Fibroblast of lung (primary cell): ENCODE measurements at regions not wholly inside any gene's neighbourhood (a gene's known extent, or its start where the extent isn't known, plus 50 kb on each side); places are given as distances from the start of the nearest gene placed in this dataset.

Experiments used
- DNase-seq, 2 donors: peaks; one replicate each; pipeline versions ENCODE4 v3.0.0 to v3.0.0-alpha.2; 2010; ENCODE audit warnings: low read depth in 2 of 2
- H2AFZ ChIP-seq: 2 replicates; pipeline ENCODE4 v1.5.1; 2012; ENCODE audit warnings: low read length, control low read depth, inconsistent platforms
- H3K27ac ChIP-seq: 2 replicates; pipeline ENCODE4 v1.5.1; 2011; ENCODE audit warnings: low read length, control low read depth; ENCODE audit not compliant: insufficient read depth
- H3K27me3 ChIP-seq: 2 replicates; pipeline ENCODE4 v1.5.1; 2011; ENCODE audit warnings: mild to moderate bottlenecking, low read length; ENCODE audit not compliant: control insufficient read depth, insufficient read depth
- H3K36me3 ChIP-seq: 2 replicates; pipeline ENCODE4 v1.5.1; 2011; ENCODE audit warnings: low read length; ENCODE audit not compliant: control insufficient read depth, insufficient read depth
- H3K4me1 ChIP-seq: 2 replicates; pipeline ENCODE4 v1.5.1; 2011; ENCODE audit warnings: low read length; ENCODE audit not compliant: control insufficient read depth, insufficient read depth; ENCODE audit errors: extremely low read depth
- H3K4me2 ChIP-seq: 2 replicates; pipeline ENCODE4 v1.5.1; 2011; ENCODE audit warnings: low read length, control low read depth; ENCODE audit not compliant: insufficient read depth; ENCODE audit errors: extremely low read depth
- H3K4me3 ChIP-seq, 4 experiments: fragments of 200-600 bp in 1 of 4; sonication (generic) in 1 of 4; replicated peaks in 1 of 4; 2 replicates each; pipeline ENCODE4 v1.5.1; 2011 to 2016; ENCODE audit warnings: low read length in 4 of 4, low read depth in 3 of 4, mild to moderate bottlenecking in 3 of 4, control low read depth in 2 of 4, inconsistent platforms in 1 of 4, mixed read lengths in 1 of 4; ENCODE audit not compliant: insufficient read depth in 1 of 4; ENCODE audit errors: control extremely low read depth in 1 of 4
- H3K79me2 ChIP-seq: 2 replicates; pipeline ENCODE4 v1.5.1; 2012; ENCODE audit warnings: mild to moderate bottlenecking, low read length, inconsistent platforms; ENCODE audit not compliant: control insufficient read depth, insufficient read depth
- H3K9ac ChIP-seq: 2 replicates; pipeline ENCODE4 v1.5.1; 2011; ENCODE audit warnings: mild to moderate bottlenecking, low read length, control low read depth; ENCODE audit not compliant: insufficient read depth
- H3K9me3 ChIP-seq: 2 replicates; pipeline ENCODE4 v1.5.1; 2012; ENCODE audit warnings: low read depth, low read length; ENCODE audit not compliant: control insufficient read depth, insufficient read depth
- H4K20me1 ChIP-seq: 2 replicates; pipeline ENCODE4 v1.5.1; 2011; ENCODE audit warnings: low read length; ENCODE audit not compliant: control insufficient read depth, insufficient read depth; ENCODE audit errors: extremely low read depth
- EZH2 ChIP-seq: IDR thresholded peaks from 2 replicates; pipeline ENCODE4 v1.5.1; 2012; ENCODE audit warnings: low read length, control low read depth, mild to moderate bottlenecking; ENCODE audit errors: missing control alignments
- TF ChIP-seq, protein P1 (sequence below), 2 donors: IDR thresholded peaks in 1 of 2; conservative IDR thresholded peaks in 1 of 2; 1 replicate in 1 of 2; 2 replicates in 1 of 2; pipeline ENCODE4 v1.5.1; 2011 to 2012; ENCODE audit warnings: low read length in 2 of 2, control low read depth in 1 of 2, inconsistent platforms in 1 of 2, low read depth in 1 of 2, mild to moderate bottlenecking in 1 of 2

DNA sequence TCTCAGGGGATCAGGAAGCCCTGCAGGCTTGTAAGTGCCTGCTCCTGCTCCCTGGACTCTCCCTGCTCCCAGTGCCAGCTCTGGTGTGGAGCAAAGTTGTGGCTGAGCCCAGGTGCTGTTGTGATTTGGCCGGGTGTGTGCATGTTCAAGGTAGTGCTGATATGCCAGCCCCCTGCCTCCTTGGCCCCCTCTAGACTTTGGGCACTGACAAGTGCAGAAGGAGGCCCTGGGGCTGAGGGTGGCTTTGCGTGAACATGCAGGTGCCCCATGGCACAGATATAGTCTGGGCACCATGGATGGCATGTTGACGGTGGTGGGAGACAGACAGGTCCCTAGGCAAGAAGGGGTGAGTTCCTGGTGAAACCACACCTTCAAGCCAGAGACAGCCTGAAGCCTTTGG lies 441.6 kb upstream of the CDH8 start:
- no peak overlapping the region for H2AFZ ChIP-seq
- H3K9me3 ChIP-seq, result no peaks in the 10 kb centered on the region
- TF ChIP-seq, protein P1, sequence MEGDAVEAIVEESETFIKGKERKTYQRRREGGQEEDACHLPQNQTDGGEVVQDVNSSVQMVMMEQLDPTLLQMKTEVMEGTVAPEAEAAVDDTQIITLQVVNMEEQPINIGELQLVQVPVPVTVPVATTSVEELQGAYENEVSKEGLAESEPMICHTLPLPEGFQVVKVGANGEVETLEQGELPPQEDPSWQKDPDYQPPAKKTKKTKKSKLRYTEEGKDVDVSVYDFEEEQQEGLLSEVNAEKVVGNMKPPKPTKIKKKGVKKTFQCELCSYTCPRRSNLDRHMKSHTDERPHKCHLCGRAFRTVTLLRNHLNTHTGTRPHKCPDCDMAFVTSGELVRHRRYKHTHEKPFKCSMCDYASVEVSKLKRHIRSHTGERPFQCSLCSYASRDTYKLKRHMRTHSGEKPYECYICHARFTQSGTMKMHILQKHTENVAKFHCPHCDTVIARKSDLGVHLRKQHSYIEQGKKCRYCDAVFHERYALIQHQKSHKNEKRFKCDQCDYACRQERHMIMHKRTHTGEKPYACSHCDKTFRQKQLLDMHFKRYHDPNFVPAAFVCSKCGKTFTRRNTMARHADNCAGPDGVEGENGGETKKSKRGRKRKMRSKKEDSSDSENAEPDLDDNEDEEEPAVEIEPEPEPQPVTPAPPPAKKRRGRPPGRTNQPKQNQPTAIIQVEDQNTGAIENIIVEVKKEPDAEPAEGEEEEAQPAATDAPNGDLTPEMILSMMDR (conservative IDR thresholded peaks at IDR 0.05 in 1 of 2, IDR thresholded peaks at IDR 0.05 in 1 of 2; ENCODE audit: low read depth in 1 of 2, low read length in 2 of 2), result no peak
- no peak for TF ChIP-seq EZH2
- no peak overlapping the region for H3K9ac ChIP-seq
- no peaks in the 10 kb centered on the region for H3K4me1 ChIP-seq
- no peak overlapping the region for H3K27ac ChIP-seq
- no peaks in the 10 kb centered on the region for H3K79me2 ChIP-seq
- H4K20me1 ChIP-seq, result no peaks in the 10 kb centered on the region
- H3K4me3 ChIP-seq, result no peak overlapping the region
- no peaks in the 10 kb centered on the region for H3K36me3 ChIP-seq
- no peak for DNase-seq
- H3K27me3 ChIP-seq, result no peaks in the 10 kb centered on the region
- no peak overlapping the region for H3K4me2 ChIP-seq

DNA sequence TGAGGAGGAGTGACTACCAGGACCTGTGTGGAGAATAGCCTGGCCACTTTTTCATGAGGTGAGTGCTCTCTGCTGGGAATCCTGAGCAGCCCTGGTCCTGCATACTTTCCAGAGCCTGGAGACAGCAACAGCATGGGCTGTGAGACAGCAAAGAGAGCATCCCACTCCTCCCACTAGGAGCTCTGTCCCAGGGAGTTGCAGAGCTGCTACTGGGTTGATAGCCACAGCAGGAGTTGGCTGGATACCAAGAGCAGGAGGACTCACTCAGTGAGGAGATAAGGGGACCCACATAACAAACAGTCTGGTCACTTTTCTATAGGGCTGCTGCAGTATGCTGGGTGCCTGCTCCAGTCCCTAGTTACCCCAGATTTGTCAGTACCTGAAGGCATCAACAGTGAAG lies 439.3 kb upstream of the CDH8 start:
- Histone ChIP-seq H3K36me3 (no peaks in the 10 kb centered on the region), H3K4me3 (no peak overlapping the region), H3K4me2 (no peak overlapping the region), H3K9ac (no peak overlapping the region), H3K4me1 (no peaks in the 10 kb centered on the region), H3K79me2 (no peaks in the 10 kb centered on the region), H3K9me3 (no peaks in the 10 kb centered on the region), H3K27ac (no peak overlapping the region), H2AFZ (no peak overlapping the region), H4K20me1 (no peaks in the 10 kb centered on the region), H3K27me3 (no peaks in the 10 kb centered on the region)
- no peak for DNase-seq
- TF ChIP-seq, protein P1 (conservative IDR thresholded peaks at IDR 0.05 in 1 of 2, IDR thresholded peaks at IDR 0.05 in 1 of 2; ENCODE audit: low read depth in 1 of 2, low read length in 2 of 2), result no peak
- TF ChIP-seq EZH2, result no peak

DNA sequence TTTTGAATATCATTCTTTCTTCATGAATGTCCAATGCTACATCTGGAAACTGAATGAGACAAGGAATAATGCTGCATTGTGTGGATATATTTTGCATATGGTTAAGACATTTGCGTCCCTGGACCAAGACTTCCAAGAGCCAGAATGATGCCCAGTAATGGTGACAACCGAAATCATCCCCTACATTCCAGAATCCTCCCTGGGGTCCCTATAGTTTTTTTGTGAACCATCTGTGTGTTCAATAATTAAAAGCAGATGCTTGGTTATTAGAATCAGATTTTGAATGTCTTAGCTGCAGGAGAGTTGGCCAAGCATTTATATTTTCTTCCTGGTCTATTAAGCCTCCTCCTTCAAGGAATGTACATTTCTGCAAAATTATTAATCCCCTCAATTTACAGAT lies 426.7 kb upstream of the CDH8 start:
- H3K79me2 ChIP-seq, result no peaks in the 10 kb centered on the region
- no peak overlapping the region for H3K9ac ChIP-seq
- no peak overlapping the region for H3K27ac ChIP-seq
- no peaks in the 10 kb centered on the region for H3K36me3 ChIP-seq
- H3K27me3 ChIP-seq, result no peaks in the 10 kb centered on the region
- TF ChIP-seq EZH2, result no peak
- TF ChIP-seq, protein P1 (conservative IDR thresholded peaks at IDR 0.05 in 1 of 2, IDR thresholded peaks at IDR 0.05 in 1 of 2; ENCODE audit: low read depth in 1 of 2, low read length in 2 of 2), result no peak
- H3K4me2 ChIP-seq, result no peak overlapping the region
- H4K20me1 ChIP-seq, result no peaks in the 10 kb centered on the region
- no peaks in the 10 kb centered on the region for H3K9me3 ChIP-seq
- no peaks in the 10 kb centered on the region for H3K4me1 ChIP-seq
- DNase-seq, result no peak
- H2AFZ ChIP-seq, result no peak overlapping the region
- H3K4me3 ChIP-seq, result no peak overlapping the region
